HG02759 (cell line): ENCODE measurements at regions not wholly inside any gene's neighbourhood (a gene's known extent, or its start where the extent isn't known, plus 50 kb on each side); places are given as distances from the start of the nearest gene placed in this dataset.
A peak's percentile ranks its signal among the peaks of the same experiment; 100 is the strongest.
"Not testable (repeated sequence)": the region's sequence is repeated elsewhere in the genome, so short reads cannot be mapped to it uniquely, and the experiment has no call there.

ENCODE experiments used
- ATAC-seq: cut with Tn5 transposase; IDR thresholded peaks from one replicate; pipeline ENCODE4 v1.9.1; 2021; ENCODE audit warnings: mild to moderate bottlenecking, moderate library complexity; ENCODE audit not compliant: unreplicated experiment

GRCh38 chr3:110293660-110294059, 778.0 kb upstream of the NECTIN3 start:
- no peak for ATAC-seq

- ATAC-seq = no peak
Observed at GRCh38 chr3:110296885-110297284, 774.7 kb upstream of the NECTIN3 start.

- ATAC-seq = no peak
Observed at GRCh38 chr3:110301781-110302180, 769.8 kb upstream of the NECTIN3 start.

- ATAC-seq = no peak
Observed at GRCh38 chr3:110307065-110307809, 764.4 kb upstream of the NECTIN3 start.

GRCh38 chr3:110311541-110311940, 760.1 kb upstream of the NECTIN3 start:
- ATAC-seq = no peak

- peak; percentile 97 for ATAC-seq
Observed at GRCh38 chr3:110314512-110315114, 757.0 kb upstream of the NECTIN3 start.

GRCh38 chr3:110318108-110318507, 753.5 kb upstream of the NECTIN3 start:
- no peak for ATAC-seq

GRCh38 chr3:110323349-110323748, 748.3 kb upstream of the NECTIN3 start:
- no peak for ATAC-seq

GRCh38 chr3:110324171-110324705, 747.4 kb upstream of the NECTIN3 start:
- no peak for ATAC-seq

- ATAC-seq = no peak
Observed at GRCh38 chr3:110327870-110328269, 743.7 kb upstream of the NECTIN3 start.

GRCh38 chr3:110331562-110331961, 740.1 kb upstream of the NECTIN3 start:
- not testable (repeated sequence) for ATAC-seq

- ATAC-seq = no peak
Observed at GRCh38 chr3:110332629-110333028, 739.0 kb upstream of the NECTIN3 start.

- ATAC-seq = no peak
Observed at GRCh38 chr3:110341047-110341446, 730.6 kb upstream of the NECTIN3 start.

GRCh38 chr3:110343376-110343775, 728.2 kb upstream of the NECTIN3 start:
- ATAC-seq = no peak

GRCh38 chr3:110343945-110344344, 727.7 kb upstream of the NECTIN3 start:
- peak; percentile 90 for ATAC-seq

GRCh38 chr3:110344487-110344886, 727.1 kb upstream of the NECTIN3 start:
- peak; percentile 6 for ATAC-seq

- peak; percentile 45 for ATAC-seq
Observed at GRCh38 chr3:110344897-110345767, 726.5 kb upstream of the NECTIN3 start.

- no peak for ATAC-seq
Observed at GRCh38 chr3:110349295-110349694, 722.3 kb upstream of the NECTIN3 start.

GRCh38 chr3:110352841-110353604, 718.6 kb upstream of the NECTIN3 start:
- no peak for ATAC-seq

GRCh38 chr3:110362751-110363150, 708.9 kb upstream of the NECTIN3 start:
- ATAC-seq = no peak

- ATAC-seq = not testable (repeated sequence)
Observed at GRCh38 chr3:110367289-110367688, 704.3 kb upstream of the NECTIN3 start.
